ENCODE measurements at regions not wholly inside any gene's neighbourhood (a gene's known extent, or its start where the extent isn't known, plus 50 kb on each side); places are given as distances from the start of the nearest gene placed in this dataset.

GRCh38 chr17:74115586-74115985 is 87.9 kb upstream of the RPL38 start (continued):
- TF ChIP-seq ZBTB33 (IDR thresholded peaks at IDR 0.05; ENCODE audit: extremely low read depth, insufficient replicate concordance, low read length) (no peak), ZNF274 (IDR thresholded peaks at IDR 0.05; ENCODE audit: low read depth, low read length) (no peak), EZH2 (IDR thresholded peaks at IDR 0.05) (no peak), POLR2A (IDR thresholded peaks at IDR 0.05; ENCODE audit: borderline replicate concordance, extremely low read depth, insufficient read depth, insufficient read length) (no peak), YY1 (IDR thresholded peaks at IDR 0.05; ENCODE audit: extremely low read depth, insufficient replicate concordance, low read depth, low read length) (no peak), JUND (IDR thresholded peaks at IDR 0.05) (no peak)

GRCh38 chr17:74116087-74116717 is 87.3 kb upstream of the RPL38 start:
- ChIA-PET RAD21 (ENCODE audit: low non-redundant PET in 1 of 2, low total read pairs in 2 of 2, uncharacterized antibody in 2 of 2, unreplicated experiment in 2 of 2) (no interaction called here), CTCF (no interaction called here), POLR2A (no interaction called here)
- Histone ChIP-seq H4K20me1 (ENCODE audit: insufficient read depth) (no peaks in the 10 kb centered on the region), H3K27me3 (ENCODE audit: insufficient read depth, low read length) (peaks cover 21% of the 10 kb centered on the region), H2AFZ (ENCODE audit: low read depth, low read length, poor library complexity, severe bottlenecking) (no peak overlapping the region), H3K9me2 (ENCODE audit: insufficient read depth) (no peaks in the 10 kb centered on the region), H3K4me1 (ENCODE audit: control insufficient read depth in 1 of 2, insufficient read depth in 2 of 2, low read length in 2 of 2) (peaks cover 5 to 10% of the 10 kb centered on the region in 2 experiments; a peak in 3 of 4 replicates), H3K27ac (ENCODE audit: low read depth, low read length) (no peak overlapping the region), H3K9me3 (ENCODE audit: control insufficient read depth in 1 of 2, insufficient read depth in 1 of 2, low read depth in 1 of 2, low read length in 2 of 2) (no peaks in the 10 kb centered on the region), H3K9ac (ENCODE audit: low read length) (no peak overlapping the region), H3K4me2 (ENCODE audit: low read length) (0 out of 2 replicates have a peak overlapping the region, but pooled peaks have one; percentile 1), H3K4me3 (replicated peaks in 1 of 2; ENCODE audit: low read depth in 1 of 2, low read length in 2 of 2) (no peak overlapping the region), H3K79me2 (ENCODE audit: insufficient read depth, low read length) (no peaks in the 10 kb centered on the region), H3K36me3 (ENCODE audit: control insufficient read depth in 1 of 2, insufficient read depth in 2 of 2, low read length in 2 of 2) (no peaks in the 10 kb centered on the region)
- BruUV-seq (replicated peaks), result no TSS peak
- DNase-seq (ENCODE audit: low read depth, low spot score) (no peak), ATAC-seq (peak; percentile 73)
- intact Hi-C loops (cut with micrococcal nuclease), result no loop called here
- TF ChIP-seq SIN3A (IDR thresholded peaks at IDR 0.05; ENCODE audit: low read depth) (no peak), EZH2phosphoT487 (IDR thresholded peaks at IDR 0.05; ENCODE audit: borderline replicate concordance) (no peak), ZBTB33 (IDR thresholded peaks at IDR 0.05; ENCODE audit: extremely low read depth, insufficient replicate concordance, low read length) (no peak), ZNF274 (IDR thresholded peaks at IDR 0.05; ENCODE audit: low read depth, low read length) (no peak), POLR2A (IDR thresholded peaks at IDR 0.05; ENCODE audit: borderline replicate concordance, extremely low read depth, insufficient read depth, insufficient read length) (no peak), EGR1 (IDR thresholded peaks at IDR 0.05; ENCODE audit: low read depth) (no peak), SP1 (IDR thresholded peaks at IDR 0.05; ENCODE audit: low read depth) (no peak), CBX3 (IDR thresholded peaks at IDR 0.05; ENCODE audit: low read depth) (no peak), SRF (IDR thresholded peaks at IDR 0.05; ENCODE audit: low read depth) (no peak), YY1 (IDR thresholded peaks at IDR 0.05; ENCODE audit: extremely low read depth, insufficient replicate concordance, low read depth, low read length) (no peak), CTCF (IDR thresholded peaks at IDR 0.05 in 2 of 3, conservative IDR thresholded peaks at IDR 0.05 in 1 of 3; ENCODE audit: borderline replicate concordance in 1 of 3, insufficient read depth in 1 of 3, low read depth in 2 of 3, low read length in 2 of 3) (no peak), MAX (IDR thresholded peaks at IDR 0.05) (no peak), ZFX (IDR thresholded peaks at IDR 0.05) (no peak)

Measured in HCT116 (cell line).